GM12878 (cell line): ENCODE measurements at regions not wholly inside any gene's neighbourhood (a gene's known extent, or its start where the extent isn't known, plus 50 kb on each side); places are given as distances from the start of the nearest gene placed in this dataset.

Experiments used
- ATAC-seq: fragments of 200-7000 bp; cut with Tn5 transposase; 3 replicates; pipeline ENCODE4 v1.9.1; 2020; ENCODE audit warnings: mild to moderate bottlenecking, moderate library complexity
- BruUV-seq: library from RNA; stranded (reverse); fragments of 400-500 nt; replicated peaks from 2 replicates; lab custom pipeline; 2021; lab: Mats Ljungman, UMichigan
- CTCF ChIA-PET: fragments of 300-600 bp; sonication (Branson Sonifier 250); formaldehyde crosslinking; extraction: SDS; loops from one replicate; lab custom pipeline; 2021; ENCODE audit warnings: inconsistent platforms; lab: Yijun Ruan, JAX
- POLR2A ChIA-PET: fragments of 350-600 bp; formaldehyde crosslinking; extraction: SDS; loops from one replicate; lab custom pipeline; 2021; ENCODE audit warnings: inconsistent platforms; lab: Charles Lee
- RAD21 ChIA-PET: fragments of 300-600 bp; sonication (Branson Sonifier 250); formaldehyde crosslinking; loops from one replicate; lab custom pipeline; 2023; ENCODE audit warnings: antibody characterized with exemption; ENCODE audit not compliant: unreplicated experiment; lab: Charles Lee
- SMC1A ChIA-PET: fragments of 300-600 bp; sonication (Branson Sonifier 250); formaldehyde crosslinking; loops from one replicate; lab custom pipeline; 2023; ENCODE audit not compliant: unreplicated experiment, uncharacterized antibody; lab: Charles Lee
- DNase-seq: peaks from one replicate; pipeline ENCODE4 v3.0.0-alpha.2; 2011; ENCODE audit warnings: low read depth, low spot score
- FAIRE-seq: peaks from 3 replicates; lab custom pipeline; 2011; peaks lifted over from hg19 to GRCh38; lab: Jason Lieb, UNC
- H2AFZ ChIP-seq: 2 replicates; pipeline ENCODE4 v1.6.0; 2011; ENCODE audit warnings: low read depth, low read length, control low read depth; ENCODE audit not compliant: control insufficient read depth
- H3K27ac ChIP-seq: 2 replicates; pipeline ENCODE4 v1.5.1; 2011; ENCODE audit warnings: control low read depth; ENCODE audit not compliant: control insufficient read depth, insufficient read depth
- H3K27me3 ChIP-seq, 2 experiments: replicated peaks in 1 of 2; 2 replicates each; pipeline versions ENCODE4 v1.6.0 to v1.6.1; 2011; ENCODE audit warnings: low read length in 1 of 2; ENCODE audit not compliant: control insufficient read depth in 2 of 2, insufficient read depth in 2 of 2
- H3K36me3 ChIP-seq, 2 experiments: 2 replicates each; pipeline ENCODE4 v1.5.1; 2011; ENCODE audit warnings: low read length in 1 of 2; ENCODE audit not compliant: control insufficient read depth in 2 of 2, insufficient read depth in 2 of 2
- H3K4me1 ChIP-seq: 2 replicates; pipeline ENCODE4 v1.6.1; 2011; ENCODE audit warnings: mild to moderate bottlenecking, low read length, moderate library complexity, mixed read lengths; ENCODE audit not compliant: control insufficient read depth, insufficient read depth
- H3K4me2 ChIP-seq: 2 replicates; pipeline ENCODE4 v1.6.0; 2011; ENCODE audit warnings: control low read depth; ENCODE audit not compliant: control insufficient read depth, insufficient read depth
- H3K4me3 ChIP-seq: fragments of 200-600 bp; sonication (generic); 2 replicates; pipeline ENCODE4 v1.5.1; 2016
- H3K79me2 ChIP-seq: 2 replicates; pipeline ENCODE4 v1.6.0; 2011; ENCODE audit warnings: low read length; ENCODE audit not compliant: control insufficient read depth, insufficient read depth
- H3K9ac ChIP-seq: 2 replicates; pipeline ENCODE4 v1.8.0; 2011; ENCODE audit warnings: low read length, control low read depth, mixed read lengths; ENCODE audit not compliant: control insufficient read depth, insufficient read depth
- H3K9me3 ChIP-seq: replicated peaks from 3 replicates; pipeline ENCODE4 v1.5.1; 2011; ENCODE audit warnings: mild to moderate bottlenecking, low read length; ENCODE audit not compliant: control insufficient read depth, insufficient read depth
- H4K20me1 ChIP-seq: 2 replicates; pipeline ENCODE4 v1.6.0; 2011; ENCODE audit not compliant: control insufficient read depth, insufficient read depth
- ATF7 ChIP-seq: fragments of 450-650 bp; IDR thresholded peaks from 2 replicates; pipeline ENCODE4 v1.6.1; 2016; ENCODE audit warnings: low read depth, mild to moderate bottlenecking
- CREB1 ChIP-seq: IDR thresholded peaks from 2 replicates; pipeline ENCODE4 v1.6.1; 2012; ENCODE audit warnings: low read depth, mild to moderate bottlenecking, inconsistent platforms
- FOXK2 ChIP-seq: fragments of 450-650 bp; IDR thresholded peaks from 2 replicates; pipeline ENCODE4 v1.6.1; 2017; ENCODE audit warnings: mild to moderate bottlenecking, moderate library complexity
- HDGF ChIP-seq: fragments of 450-650 bp; IDR thresholded peaks from 2 replicates; pipeline ENCODE4 v1.6.1; 2016; ENCODE audit warnings: antibody characterized with exemption
- JUND ChIP-seq: IDR thresholded peaks from 2 replicates; pipeline ENCODE4 v1.6.1; 2012; ENCODE audit warnings: low read depth, mild to moderate bottlenecking, low read length, improper control_type of control experiment, moderate library complexity
- KAT2A ChIP-seq: conservative IDR thresholded peaks from 2 replicates; pipeline ENCODE4 v1.6.1; 2011; ENCODE audit warnings: low read depth, low read length; ENCODE audit not compliant: control insufficient read depth
- MYC ChIP-seq: IDR thresholded peaks from 2 replicates; pipeline ENCODE4 v1.6.1; 2011; ENCODE audit warnings: mild to moderate bottlenecking, low read length, moderate library complexity, inconsistent platforms; ENCODE audit not compliant: insufficient read depth, insufficient replicate concordance, insufficient read length, severe bottlenecking
- NBN ChIP-seq: fragments of 450-650 bp; IDR thresholded peaks from 2 replicates; pipeline ENCODE4 v1.6.1; 2016
- NR2C2 ChIP-seq: IDR thresholded peaks from 2 replicates; pipeline ENCODE4 v1.6.1; 2011; ENCODE audit warnings: borderline replicate concordance, low read depth; ENCODE audit not compliant: control insufficient read depth, insufficient read length
- RAD21 ChIP-seq: IDR thresholded peaks from 2 replicates; pipeline ENCODE4 v1.6.1; 2011; ENCODE audit warnings: mild to moderate bottlenecking, low read depth, low read length, moderate library complexity; ENCODE audit not compliant: insufficient read depth
- RB1 ChIP-seq: fragments of 450-650 bp; formaldehyde crosslinking; IDR thresholded peaks from 2 replicates; pipeline ENCODE4 v1.6.1; 2017; ENCODE audit warnings: mild to moderate bottlenecking, borderline replicate concordance
- SUZ12 ChIP-seq: fragments of 200-600 bp; sonication (generic); IDR thresholded peaks from one replicate; pipeline ENCODE4 v1.6.1; 2018; ENCODE audit warnings: antibody characterized with exemption, mild to moderate bottlenecking; ENCODE audit not compliant: unreplicated experiment
- TAF1 ChIP-seq: IDR thresholded peaks from 2 replicates; pipeline ENCODE4 v1.6.1; 2011; ENCODE audit warnings: mild to moderate bottlenecking, low read depth, low read length, borderline replicate concordance
- TCF7 ChIP-seq: IDR thresholded peaks from 2 replicates; pipeline ENCODE4 v1.6.1; 2014; ENCODE audit warnings: antibody characterized with exemption, borderline replicate concordance
- ZNF217 ChIP-seq: fragments of 450-650 bp; IDR thresholded peaks from 2 replicates; pipeline ENCODE4 v1.6.1; 2017; ENCODE audit warnings: antibody characterized with exemption, mild to moderate bottlenecking
- ZNF384 ChIP-seq: IDR thresholded peaks from 2 replicates; pipeline ENCODE4 v1.6.1; 2012; ENCODE audit warnings: low read depth, mild to moderate bottlenecking, low read length, improper control_type of control experiment, borderline replicate concordance
- ZNF622 ChIP-seq: fragments of 450-650 bp; IDR thresholded peaks from 2 replicates; pipeline ENCODE4 v1.6.1; 2017; ENCODE audit warnings: mild to moderate bottlenecking, inconsistent platforms
- in situ Hi-C: fragments of 300-500 bp; cut with MboI; formaldehyde crosslinking; loops from 9 replicates; pipeline ENCODE4 v1.14.3; 2018; ENCODE audit warnings: mixed read lengths
- intact Hi-C: fragments of 100-400 bp; cut with micrococcal nuclease; formaldehyde crosslinking; loops from one replicate; pipeline ENCODE4 v1.14.2; 2022; ENCODE audit not compliant: unreplicated experiment
- TF ChIP-seq, protein P1 (sequence below): fragments of 450-650 bp; IDR thresholded peaks from 2 replicates; pipeline ENCODE4 v1.6.1; 2014; ENCODE audit warnings: mild to moderate bottlenecking
- TF ChIP-seq, protein P2 (sequence below): fragments of 450-650 bp; IDR thresholded peaks from 2 replicates; pipeline ENCODE4 v1.6.1; 2016; ENCODE audit warnings: mild to moderate bottlenecking

DNA sequence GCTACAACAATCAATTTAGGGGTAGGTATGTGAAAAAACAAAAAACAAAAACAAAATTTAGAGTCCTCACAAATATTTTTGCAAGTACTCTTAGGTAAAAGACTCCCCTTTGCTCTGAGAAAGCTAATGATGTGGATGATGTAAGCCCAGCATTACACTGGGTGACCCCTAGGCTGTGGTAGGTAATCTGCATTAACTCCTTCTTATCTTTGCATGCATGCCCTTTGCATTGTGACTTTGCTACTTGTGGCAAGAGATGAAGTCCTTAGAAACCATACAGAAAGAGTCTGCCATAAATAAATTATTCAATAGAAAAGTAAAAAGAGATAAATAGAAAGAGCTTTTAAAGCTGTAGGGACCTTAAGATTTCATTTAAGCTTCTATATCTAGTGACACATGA is 159.7 kb upstream of the MBNL1 start:
- Histone ChIP-seq H3K4me3 (no peak overlapping the region), H3K9me3 (no peaks in the 10 kb centered on the region), H3K79me2 (no peaks in the 10 kb centered on the region), H3K9ac (no peak overlapping the region), H3K36me3 (no peaks in the 10 kb centered on the region), H3K27ac (no peak overlapping the region), H2AFZ (no peak overlapping the region), H3K27me3 (no peaks in the 10 kb centered on the region), H4K20me1 (no peaks in the 10 kb centered on the region), H3K4me2 (no peak overlapping the region), H3K4me1 (no peaks in the 10 kb centered on the region)
- CTCF ChIA-PET, result interaction anchor here (1.1 kb wide), 1 partner anchor 31 kb away, joined by 3 read pairs; no protein-coding TSS in a partner anchor
- no TSS peak for BruUV-seq
- POLR2A ChIA-PET, result interaction anchor here (1.0 kb wide), 1 partner anchor 233 kb away, joined by 3 read pairs; no protein-coding TSS in a partner anchor
- RAD21 ChIA-PET, result no interaction called here
- intact Hi-C loops, result no loop called here
- FAIRE-seq, result no peak
- SMC1A ChIA-PET, result interaction anchor here (0.5 to 1.6 kb wide), 6 partner anchors 9 to 125 kb away, joined by 3 to 6 read pairs (median 3); no protein-coding TSS in a partner anchor
- no peak for ATAC-seq
- TF ChIP-seq SUZ12, result no peak
- no peak for TF ChIP-seq HDGF
- no peak for TF ChIP-seq ZNF217
- TF ChIP-seq NBN, result no peak
- TF ChIP-seq TAF1, result no peak
- no peak for TF ChIP-seq RB1
- no peak for TF ChIP-seq CREB1
- no peak for TF ChIP-seq KAT2A
- no peak for TF ChIP-seq FOXK2
- TF ChIP-seq, protein P1, sequence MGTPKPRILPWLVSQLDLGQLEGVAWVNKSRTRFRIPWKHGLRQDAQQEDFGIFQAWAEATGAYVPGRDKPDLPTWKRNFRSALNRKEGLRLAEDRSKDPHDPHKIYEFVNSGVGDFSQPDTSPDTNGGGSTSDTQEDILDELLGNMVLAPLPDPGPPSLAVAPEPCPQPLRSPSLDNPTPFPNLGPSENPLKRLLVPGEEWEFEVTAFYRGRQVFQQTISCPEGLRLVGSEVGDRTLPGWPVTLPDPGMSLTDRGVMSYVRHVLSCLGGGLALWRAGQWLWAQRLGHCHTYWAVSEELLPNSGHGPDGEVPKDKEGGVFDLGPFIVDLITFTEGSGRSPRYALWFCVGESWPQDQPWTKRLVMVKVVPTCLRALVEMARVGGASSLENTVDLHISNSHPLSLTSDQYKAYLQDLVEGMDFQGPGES, result no peak
- no peak for TF ChIP-seq TCF7
- TF ChIP-seq ZNF622, result no peak
- TF ChIP-seq, protein P2, sequence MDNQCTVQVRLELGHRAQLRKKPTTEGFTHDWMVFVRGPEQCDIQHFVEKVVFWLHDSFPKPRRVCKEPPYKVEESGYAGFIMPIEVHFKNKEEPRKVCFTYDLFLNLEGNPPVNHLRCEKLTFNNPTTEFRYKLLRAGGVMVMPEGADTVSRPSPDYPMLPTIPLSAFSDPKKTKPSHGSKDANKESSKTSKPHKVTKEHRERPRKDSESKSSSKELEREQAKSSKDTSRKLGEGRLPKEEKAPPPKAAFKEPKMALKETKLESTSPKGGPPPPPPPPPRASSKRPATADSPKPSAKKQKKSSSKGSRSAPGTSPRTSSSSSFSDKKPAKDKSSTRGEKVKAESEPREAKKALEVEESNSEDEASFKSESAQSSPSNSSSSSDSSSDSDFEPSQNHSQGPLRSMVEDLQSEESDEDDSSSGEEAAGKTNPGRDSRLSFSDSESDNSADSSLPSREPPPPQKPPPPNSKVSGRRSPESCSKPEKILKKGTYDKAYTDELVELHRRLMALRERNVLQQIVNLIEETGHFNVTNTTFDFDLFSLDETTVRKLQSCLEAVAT, result no peak
- no peak for TF ChIP-seq ATF7
- TF ChIP-seq ZNF384, result no peak
- no peak for TF ChIP-seq JUND
- no peak for TF ChIP-seq RAD21
- TF ChIP-seq NR2C2, result no peak
- no peak for TF ChIP-seq MYC
- DNase-seq, result no peak
- in situ Hi-C loops, result no loop called here
